Activated CD4-positive, alpha-beta T cell treated with anti-CD3 and anti-CD28 coated beads, Interleukin-2, amount 50 U/mL, for 24 hours (primary cell): ENCODE measurements at regions not wholly inside any gene's neighbourhood (a gene's known extent, or its start where the extent isn't known, plus 50 kb on each side); places are given as distances from the start of the nearest gene placed in this dataset.

ENCODE experiments used
- DNase-seq, 2 donors: peaks; one replicate each; pipeline ENCODE4 v3.0.0-alpha.2; 2020; ENCODE audit warnings: low read depth in 1 of 2, low spot score in 1 of 2

GRCh38 chr13:99122171-99122570, 78.5 kb upstream of the UBAC2 start:
- no peak for DNase-seq

- no peak for DNase-seq
These were observed 77.3 kb upstream of the UBAC2 start for GRCh38 chr13:99123101-99124045.

- DNase-seq, result no peak
These were observed 76.6 kb upstream of the UBAC2 start for GRCh38 chr13:99124046-99124400.

- DNase-seq, result no peak
These were observed 75.8 kb upstream of the UBAC2 start for GRCh38 chr13:99124794-99125316.

GRCh38 chr13:99125326-99125915, 75.2 kb upstream of the UBAC2 start:
- DNase-seq, result no peak

GRCh38 chr13:99126821-99127220, 73.8 kb upstream of the UBAC2 start:
- no peak for DNase-seq

- no peak for DNase-seq
These were observed 71.6 kb upstream of the UBAC2 start for GRCh38 chr13:99129050-99129449.

GRCh38 chr13:99129951-99130350, 70.7 kb upstream of the UBAC2 start:
- DNase-seq, result no peak

GRCh38 chr13:99131410-99131809, 69.2 kb upstream of the UBAC2 start:
- DNase-seq, result no peak

- no peak for DNase-seq
These were observed 68.3 kb upstream of the UBAC2 start for GRCh38 chr13:99132295-99132835.

GRCh38 chr13:99133230-99133629, 67.4 kb upstream of the UBAC2 start:
- no peak for DNase-seq

- no peak for DNase-seq
These were observed 66.8 kb upstream of the UBAC2 start for GRCh38 chr13:99133848-99134247.

- no peak for DNase-seq
These were observed 65.1 kb upstream of the UBAC2 start for GRCh38 chr13:99135591-99135990.

- DNase-seq, result no peak
These were observed 64.2 kb upstream of the UBAC2 start for GRCh38 chr13:99136427-99136954.

GRCh38 chr13:99140831-99141230, 59.8 kb upstream of the UBAC2 start:
- DNase-seq, result no peak

GRCh38 chr13:99143904-99144303, 56.8 kb upstream of the UBAC2 start:
- no peak for DNase-seq

GRCh38 chr13:99144306-99144705, 56.3 kb upstream of the UBAC2 start:
- DNase-seq, result no peak

- no peak for DNase-seq
These were observed 55.2 kb upstream of the UBAC2 start for GRCh38 chr13:99145461-99145860.

GRCh38 chr13:99150575-99151361, 49.9 kb upstream of the UBAC2 start:
- no peak for DNase-seq
